ENCODE measurements at regions not wholly inside any gene's neighbourhood (a gene's known extent, or its start where the extent isn't known, plus 50 kb on each side); places are given as distances from the start of the nearest gene placed in this dataset.

DNA sequence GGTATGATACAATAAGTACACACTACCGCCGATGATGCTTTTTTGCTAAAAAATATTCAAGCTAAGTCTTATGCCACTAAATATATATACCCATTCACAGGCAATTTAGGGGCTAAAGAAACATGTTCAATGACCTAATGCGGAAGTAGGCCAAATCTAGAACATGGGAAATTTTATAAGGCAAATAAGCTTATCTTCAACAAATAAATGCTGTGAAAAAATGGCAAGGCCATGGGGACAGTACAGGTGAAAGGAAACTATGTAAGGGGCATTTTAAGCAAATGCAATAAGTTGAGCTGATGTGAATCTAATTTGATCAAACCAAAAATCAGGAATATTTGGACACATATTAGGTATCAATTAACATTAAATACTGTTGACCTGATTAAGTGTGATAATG is 339.5 kb upstream of the EDIL3 start:
- TF ChIP-seq, protein P1, sequence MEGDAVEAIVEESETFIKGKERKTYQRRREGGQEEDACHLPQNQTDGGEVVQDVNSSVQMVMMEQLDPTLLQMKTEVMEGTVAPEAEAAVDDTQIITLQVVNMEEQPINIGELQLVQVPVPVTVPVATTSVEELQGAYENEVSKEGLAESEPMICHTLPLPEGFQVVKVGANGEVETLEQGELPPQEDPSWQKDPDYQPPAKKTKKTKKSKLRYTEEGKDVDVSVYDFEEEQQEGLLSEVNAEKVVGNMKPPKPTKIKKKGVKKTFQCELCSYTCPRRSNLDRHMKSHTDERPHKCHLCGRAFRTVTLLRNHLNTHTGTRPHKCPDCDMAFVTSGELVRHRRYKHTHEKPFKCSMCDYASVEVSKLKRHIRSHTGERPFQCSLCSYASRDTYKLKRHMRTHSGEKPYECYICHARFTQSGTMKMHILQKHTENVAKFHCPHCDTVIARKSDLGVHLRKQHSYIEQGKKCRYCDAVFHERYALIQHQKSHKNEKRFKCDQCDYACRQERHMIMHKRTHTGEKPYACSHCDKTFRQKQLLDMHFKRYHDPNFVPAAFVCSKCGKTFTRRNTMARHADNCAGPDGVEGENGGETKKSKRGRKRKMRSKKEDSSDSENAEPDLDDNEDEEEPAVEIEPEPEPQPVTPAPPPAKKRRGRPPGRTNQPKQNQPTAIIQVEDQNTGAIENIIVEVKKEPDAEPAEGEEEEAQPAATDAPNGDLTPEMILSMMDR (IDR thresholded peaks at IDR 0.05) = no peak
- no peak for TF ChIP-seq POLR2A (IDR thresholded peaks at IDR 0.05)
- no peak for TF ChIP-seq POLR2AphosphoS5 (IDR thresholded peaks at IDR 0.05; ENCODE audit: insufficient read depth in 1 of 2, low read depth in 1 of 2)
